ENCODE measurements at regions not wholly inside any gene's neighbourhood (a gene's known extent, or its start where the extent isn't known, plus 50 kb on each side); places are given as distances from the start of the nearest gene placed in this dataset.

DNA sequence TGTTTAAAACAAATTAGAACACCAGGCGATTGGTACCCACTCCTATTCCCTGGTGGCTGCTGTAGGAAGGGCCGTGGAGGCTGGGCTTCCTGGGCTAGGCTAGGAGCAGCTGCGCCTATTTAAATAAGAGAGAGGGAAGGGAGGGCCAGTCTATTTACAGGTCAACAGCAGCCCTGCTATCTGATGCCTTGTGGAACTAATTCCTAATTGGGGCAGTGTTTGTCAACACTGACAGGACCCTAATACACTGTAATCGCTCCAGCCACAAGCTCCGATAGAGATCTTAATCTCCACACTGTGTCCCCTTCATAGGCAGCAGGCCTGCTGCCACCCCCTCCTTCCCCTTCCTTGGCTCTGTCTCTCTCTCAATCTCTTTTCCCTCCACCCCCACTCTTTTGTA, 116.9 kb upstream of the SOX14 start:
- intact Hi-C loops (cut with micrococcal nuclease; ENCODE audit: unreplicated experiment): no loop called here
- POLR2A ChIA-PET: no interaction called here
- Mint-ChIP-seq H3K4me1 (ENCODE audit: low read depth, unreplicated experiment) (no peaks in the 10 kb centered on the region), H3K27ac (ENCODE audit: unreplicated experiment) (no peak overlapping the region), H3K36me3 (ENCODE audit: insufficient read depth, unreplicated experiment) (no peaks in the 10 kb centered on the region), H3K27me3 (ENCODE audit: insufficient read depth, unreplicated experiment) (peaks cover 6% of the 10 kb centered on the region), H3K9me3 (ENCODE audit: unreplicated experiment) (no peaks in the 10 kb centered on the region), H3K4me3 (ENCODE audit: unreplicated experiment) (no peak overlapping the region)
- Histone ChIP-seq H3K36me3 (ENCODE audit: control insufficient read depth, insufficient read depth, low read length) (no peaks in the 10 kb centered on the region), H3K4me1 (no peaks in the 10 kb centered on the region), H3K4me3 (ENCODE audit: low read depth, low read length) (no peak overlapping the region), H3K27me3 (replicated peaks; ENCODE audit: control insufficient read depth, insufficient read depth, low read length) (no peaks in the 10 kb centered on the region; the same call in 1 of the 2 replicates), H3K9me3 (no peaks in the 10 kb centered on the region)
- BruUV-seq (replicated peaks): no TSS peak
- no peak for DNase-seq
- CTCF ChIA-PET: no interaction called here
- no peak for TF ChIP-seq CTCF (IDR thresholded peaks at IDR 0.05; ENCODE audit: insufficient read depth in 1 of 2, low read depth in 1 of 2, low read length in 1 of 2, severe bottlenecking in 1 of 2, unreplicated experiment in 1 of 2)

DNA sequence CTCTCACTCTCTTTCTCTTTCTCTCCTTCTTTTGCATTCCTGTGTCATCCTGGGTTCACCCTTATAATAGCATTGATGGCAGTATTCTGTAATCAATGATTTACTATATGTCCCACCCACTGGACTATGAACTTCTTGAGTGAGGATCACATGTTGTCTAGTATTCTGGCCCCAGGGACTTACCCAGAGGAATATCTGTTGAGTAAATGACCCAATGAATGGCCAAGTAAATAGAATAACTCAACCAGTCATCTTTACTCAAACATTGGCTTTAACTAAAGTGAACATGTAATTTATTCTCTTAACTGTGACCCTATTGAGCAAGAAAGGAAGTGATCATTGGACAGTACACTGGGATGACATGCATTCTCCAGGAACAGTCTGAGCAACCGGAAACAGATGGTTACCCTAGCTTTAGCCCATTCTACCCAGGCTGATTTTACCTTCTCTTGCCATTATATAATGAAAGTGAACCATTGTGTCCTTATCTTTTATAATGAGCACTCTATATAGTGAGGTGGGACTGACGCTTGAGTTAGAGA, 94.5 kb upstream of the SOX14 start:
- no peaks in the 10 kb centered on the region for H3K36me3 ChIP-seq (ENCODE audit: control insufficient read depth, insufficient read depth, low read length)
- peaks cover 5% of the 10 kb centered on the region; the same call in 1 of the 2 replicates for H3K4me1 ChIP-seq
- H3K4me1 Mint-ChIP-seq (ENCODE audit: low read depth, unreplicated experiment): peaks cover 7% of the 10 kb centered on the region
- H3K27ac Mint-ChIP-seq (ENCODE audit: unreplicated experiment): peak overlapping the region; percentile 24
- intact Hi-C loops (cut with micrococcal nuclease; ENCODE audit: unreplicated experiment): no loop called here
- POLR2A ChIA-PET: no interaction called here
- H3K36me3 Mint-ChIP-seq (ENCODE audit: insufficient read depth, unreplicated experiment): no peaks in the 10 kb centered on the region
- no peaks in the 10 kb centered on the region for H3K9me3 ChIP-seq
- peak overlapping the region; percentile 5 for H3K4me3 Mint-ChIP-seq (ENCODE audit: unreplicated experiment)
- no peaks in the 10 kb centered on the region for H3K27me3 ChIP-seq (replicated peaks; ENCODE audit: control insufficient read depth, insufficient read depth, low read length)
- CTCF ChIA-PET: no interaction called here
- no TSS peak for BruUV-seq (replicated peaks)
- no peak for TF ChIP-seq CTCF (IDR thresholded peaks at IDR 0.05; ENCODE audit: insufficient read depth in 1 of 2, low read depth in 1 of 2, low read length in 1 of 2, severe bottlenecking in 1 of 2, unreplicated experiment in 1 of 2)
- no peak overlapping the region for H3K4me3 ChIP-seq (ENCODE audit: low read depth, low read length)
- peaks cover 22% of the 10 kb centered on the region for H3K9me3 Mint-ChIP-seq (ENCODE audit: unreplicated experiment)
- no peaks in the 10 kb centered on the region for H3K27me3 Mint-ChIP-seq (ENCODE audit: insufficient read depth, unreplicated experiment)
- peak; percentile 41 to 60 for DNase-seq

- Mint-ChIP-seq H3K4me1 (ENCODE audit: low read depth, unreplicated experiment) (no peaks in the 10 kb centered on the region), H3K36me3 (ENCODE audit: insufficient read depth, unreplicated experiment) (no peaks in the 10 kb centered on the region), H3K9me3 (ENCODE audit: unreplicated experiment) (no peaks in the 10 kb centered on the region), H3K27me3 (ENCODE audit: insufficient read depth, unreplicated experiment) (no peaks in the 10 kb centered on the region), H3K27ac (ENCODE audit: unreplicated experiment) (no peak overlapping the region), H3K4me3 (ENCODE audit: unreplicated experiment) (no peak overlapping the region)
- no peak for TF ChIP-seq CTCF (IDR thresholded peaks at IDR 0.05; ENCODE audit: insufficient read depth in 1 of 2, low read depth in 1 of 2, low read length in 1 of 2, severe bottlenecking in 1 of 2, unreplicated experiment in 1 of 2)
- BruUV-seq (replicated peaks): no TSS peak
- intact Hi-C loops (cut with micrococcal nuclease; ENCODE audit: unreplicated experiment): no loop called here
- Histone ChIP-seq H3K4me3 (ENCODE audit: low read depth, low read length) (no peak overlapping the region), H3K9me3 (no peaks in the 10 kb centered on the region), H3K4me1 (no peaks in the 10 kb centered on the region), H3K36me3 (ENCODE audit: control insufficient read depth, insufficient read depth, low read length) (no peaks in the 10 kb centered on the region), H3K27me3 (replicated peaks; ENCODE audit: control insufficient read depth, insufficient read depth, low read length) (no peaks in the 10 kb centered on the region)
- no peak for DNase-seq
- ChIA-PET POLR2A (no interaction called here), CTCF (no interaction called here)
Observed at GRCh38 chr3:137687181-137687879, 76.8 kb upstream of the SOX14 start.

All from Caco-2 (cell line).